ENCODE measurements at regions not wholly inside any gene's neighbourhood (a gene's known extent, or its start where the extent isn't known, plus 50 kb on each side); places are given as distances from the start of the nearest gene placed in this dataset.

GRCh38 chr9:38133595-38133994, 64.6 kb upstream of the SHB start:
- H3K4me1 Mint-ChIP-seq (ENCODE audit: unreplicated experiment), result no peaks in the 10 kb centered on the region
- no peak overlapping the region for H3K4me3 Mint-ChIP-seq
- no peaks in the 10 kb centered on the region for H3K36me3 Mint-ChIP-seq
- peak; percentile 41 for TF ChIP-seq CTCF (conservative IDR thresholded peaks at IDR 0.05)
- no peaks in the 10 kb centered on the region for H3K9me3 Mint-ChIP-seq
- peaks cover 23% of the 10 kb centered on the region for H3K27me3 Mint-ChIP-seq
- no peak for DNase-seq (ENCODE audit: extremely low spot score, unreplicated experiment)
- no peak overlapping the region for H3K27ac Mint-ChIP-seq

GRCh38 chr9:38132956-38133355, 63.9 kb upstream of the SHB start:
- no peak for TF ChIP-seq CTCF (conservative IDR thresholded peaks at IDR 0.05)
- Mint-ChIP-seq H3K27ac (no peak overlapping the region), H3K36me3 (no peaks in the 10 kb centered on the region), H3K9me3 (no peaks in the 10 kb centered on the region), H3K4me3 (no peak overlapping the region), H3K4me1 (ENCODE audit: unreplicated experiment) (no peaks in the 10 kb centered on the region), H3K27me3 (peaks cover 17% of the 10 kb centered on the region)
- DNase-seq (ENCODE audit: extremely low spot score, unreplicated experiment), result no peak

GRCh38 chr9:38131729-38132128, 62.7 kb upstream of the SHB start:
- H3K9me3 Mint-ChIP-seq, result no peaks in the 10 kb centered on the region
- no peaks in the 10 kb centered on the region for H3K36me3 Mint-ChIP-seq
- H3K27ac Mint-ChIP-seq, result no peak overlapping the region
- no peak overlapping the region for H3K4me3 Mint-ChIP-seq
- no peak for DNase-seq (ENCODE audit: extremely low spot score, unreplicated experiment)
- H3K27me3 Mint-ChIP-seq, result peaks cover 12% of the 10 kb centered on the region
- TF ChIP-seq CTCF (conservative IDR thresholded peaks at IDR 0.05), result no peak
- no peaks in the 10 kb centered on the region for H3K4me1 Mint-ChIP-seq (ENCODE audit: unreplicated experiment)

- Mint-ChIP-seq H3K9me3 (no peaks in the 10 kb centered on the region), H3K4me3 (no peak overlapping the region), H3K27me3 (peaks cover 16% of the 10 kb centered on the region), H3K4me1 (ENCODE audit: unreplicated experiment) (no peaks in the 10 kb centered on the region), H3K36me3 (no peaks in the 10 kb centered on the region), H3K27ac (no peak overlapping the region)
- DNase-seq (ENCODE audit: extremely low spot score, unreplicated experiment), result no peak
- no peak for TF ChIP-seq CTCF (conservative IDR thresholded peaks at IDR 0.05)
Observed at GRCh38 chr9:38130724-38131123, 61.7 kb upstream of the SHB start.

- no peaks in the 10 kb centered on the region for H3K36me3 Mint-ChIP-seq
Observed at GRCh38 chr9:38129366-38129765, 60.3 kb upstream of the SHB start.

More at GRCh38 chr9:38129366-38129765, 60.3 kb upstream of the SHB start:
- TF ChIP-seq CTCF (conservative IDR thresholded peaks at IDR 0.05), result no peak
- H3K27ac Mint-ChIP-seq, result no peak overlapping the region
- peaks cover 15% of the 10 kb centered on the region for H3K27me3 Mint-ChIP-seq
- no peak for DNase-seq (ENCODE audit: extremely low spot score, unreplicated experiment)
- no peaks in the 10 kb centered on the region for H3K4me1 Mint-ChIP-seq (ENCODE audit: unreplicated experiment)
- no peak overlapping the region for H3K4me3 Mint-ChIP-seq
- H3K9me3 Mint-ChIP-seq, result no peaks in the 10 kb centered on the region

Measured in type B pancreatic cell (in vitro differentiated cells).